T-cell (primary cell): ENCODE measurements at regions not wholly inside any gene's neighbourhood (a gene's known extent, or its start where the extent isn't known, plus 50 kb on each side); places are given as distances from the start of the nearest gene placed in this dataset.
"Not testable (repeated sequence)": the region's sequence is repeated elsewhere in the genome, so short reads cannot be mapped to it uniquely, and the experiment has no call there.

Experiments
- ATAC-seq, 4 experiments: fragments of 200-7000 bp in 3 of 4; fragments of 150-1000 bp in 1 of 4; cut with Tn5 transposase; replicated peaks in 1 of 4; 1 replicate in 3 of 4; 2 replicates in 1 of 4; pipeline ENCODE4 v1.10.0; 2021; ENCODE audit warnings: moderate library complexity in 3 of 4, mild to moderate bottlenecking in 2 of 4, moderate number of reproducible peaks in 1 of 4
- CTCF ChIA-PET, 2 donors: fragments of 300-600 bp; sonication (Branson Sonifier 250); formaldehyde crosslinking; loops; one replicate each; lab custom pipeline; 2022; ENCODE audit warnings: antibody characterized with exemption in 2 of 2; lab: Charles Lee
- POLR2A ChIA-PET, 2 donors: fragments of 300-600 bp; sonication (Branson Sonifier 250); formaldehyde crosslinking; loops; one replicate each; lab custom pipeline; 2022; ENCODE audit warnings: antibody characterized with exemption in 2 of 2; lab: Charles Lee
- DNase-seq, 35 experiments: peaks; one replicate each; pipeline versions ENCODE4 v3.0.0 to v3.0.0-alpha.2; 2013 to 2023
- H3K27ac ChIP-seq: one replicate; pipeline ENCODE4 v1.5.1; 2013; ENCODE audit warnings: low read length
- H3K27me3 ChIP-seq, 2 experiments: replicated peaks in 1 of 2; 1 replicate in 1 of 2; 2 replicates in 1 of 2; pipeline versions ENCODE4 v1.6.1 to v1.7.0; 2013; ENCODE audit warnings: low read length in 1 of 2, mixed read lengths in 1 of 2; ENCODE audit not compliant: control insufficient read depth in 2 of 2, insufficient read depth in 2 of 2; ENCODE audit errors: extremely low read depth in 1 of 2
- H3K36me3 ChIP-seq, 2 donors: 1 replicate in 1 of 2; 2 replicates in 1 of 2; pipeline versions ENCODE4 v1.6.1 to v1.7.0; 2013; ENCODE audit warnings: low read length in 1 of 2; ENCODE audit not compliant: control insufficient read depth in 2 of 2, insufficient read depth in 1 of 2; ENCODE audit errors: extremely low read depth in 1 of 2
- H3K4me1 ChIP-seq, 2 experiments: 1 replicate in 1 of 2; 2 replicates in 1 of 2; pipeline versions ENCODE4 v1.6.1 to v1.7.0; 2013; ENCODE audit warnings: low read length in 2 of 2, mixed read lengths in 1 of 2; ENCODE audit not compliant: insufficient read depth in 2 of 2, control insufficient read depth in 1 of 2; ENCODE audit errors: extremely low read depth in 1 of 2
- H3K4me3 ChIP-seq, 2 donors: 1 replicate in 1 of 2; 2 replicates in 1 of 2; pipeline versions ENCODE4 v1.5.1 to v1.7.0; 2013; ENCODE audit warnings: mild to moderate bottlenecking in 2 of 2, low read length in 1 of 2, moderate library complexity in 1 of 2; ENCODE audit not compliant: control insufficient read depth in 1 of 2; ENCODE audit errors: extremely low read depth in 1 of 2
- H3K9me3 ChIP-seq: 2 replicates; pipeline ENCODE4 v1.7.0; 2013
- H3K27ac Mint-ChIP-seq, 2 donors: one replicate each; pipeline ENCODE4 v1.8.0; 2020 to 2021; ENCODE audit warnings: mild to moderate bottlenecking in 2 of 2, mixed read lengths in 2 of 2
- H3K27me3 Mint-ChIP-seq, 2 donors: one replicate each; pipeline ENCODE4 v1.8.0; 2021 to 2022; ENCODE audit warnings: mixed read lengths in 2 of 2
- H3K36me3 Mint-ChIP-seq: one replicate; pipeline ENCODE4 v1.8.0; 2021; ENCODE audit warnings: mixed read lengths
- H3K4me1 Mint-ChIP-seq, 3 donors: one replicate each; pipeline ENCODE4 v1.8.0; 2020 to 2022; ENCODE audit warnings: mixed read lengths in 3 of 3, mild to moderate bottlenecking in 1 of 3
- H3K4me3 Mint-ChIP-seq, 3 donors: one replicate each; pipeline ENCODE4 v1.8.0; 2020 to 2022; ENCODE audit warnings: mild to moderate bottlenecking in 3 of 3, mixed read lengths in 3 of 3, moderate library complexity in 3 of 3
- H3K9me3 Mint-ChIP-seq, 3 donors: one replicate each; pipeline ENCODE4 v1.8.0; 2020 to 2022; ENCODE audit warnings: mixed read lengths in 3 of 3
- WGBS: methylation state at CpG from one replicate; pipeline ENCODE4 v1.1.5; 2013; ENCODE audit warnings: missing lambda C conversion rate; ENCODE audit not compliant: insufficient coverage; 5-methylcytosine and 5-hydroxymethylcytosine counted together

DNA sequence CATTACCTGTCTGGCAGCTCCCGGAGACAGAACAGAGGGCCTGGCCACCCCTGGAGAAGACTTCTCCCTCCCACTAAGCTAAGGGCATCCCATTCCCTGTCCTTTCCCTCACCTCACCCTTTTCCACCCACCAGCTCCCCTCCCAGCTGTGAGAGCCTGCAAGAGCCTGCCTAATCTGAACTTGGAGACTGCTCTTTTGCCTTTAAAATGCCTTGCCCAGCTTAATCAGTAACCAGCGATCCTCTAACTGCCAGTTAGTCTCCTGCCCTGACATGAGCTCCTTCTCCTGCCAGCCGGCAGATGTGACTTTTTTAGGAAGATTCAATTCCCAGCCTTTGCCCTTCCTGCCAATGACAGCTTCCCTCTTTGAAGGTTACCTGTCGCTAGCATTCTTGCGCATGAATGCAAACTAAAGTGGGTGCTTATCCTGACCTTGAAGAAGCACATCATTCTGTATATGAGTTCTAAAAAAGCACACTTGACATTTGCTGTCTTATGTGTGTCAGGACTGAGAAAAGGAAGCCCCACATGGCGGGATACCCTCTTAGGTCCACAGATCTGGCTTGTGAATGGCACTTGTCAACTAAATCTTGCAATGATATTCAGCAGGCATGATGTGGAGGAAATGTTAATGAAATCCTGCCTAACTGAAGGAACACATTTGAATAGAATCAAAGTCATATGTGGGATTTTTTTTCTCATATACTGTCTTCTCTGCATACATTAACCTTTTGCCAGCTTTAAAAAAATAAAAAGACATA, 411.2 kb upstream of the SLC30A5 start:
- POLR2A ChIA-PET = no interaction called here
- H3K4me1 ChIP-seq = no peaks in the 10 kb centered on the region
- no peak overlapping the region for H3K4me3 ChIP-seq
- CTCF ChIA-PET = no interaction called here
- peaks cover 0 to 4% (median 0%) of the 10 kb centered on the region in 3 donors for H3K4me1 Mint-ChIP-seq
- 87% methylated on average over 4 of the region's 6 CpGs for WGBS
- H3K27ac ChIP-seq = no peak overlapping the region
- no peaks in the 10 kb centered on the region for H3K9me3 Mint-ChIP-seq
- peaks cover 0 to 5% of the 10 kb centered on the region in 2 experiments for H3K27me3 ChIP-seq
- DNase-seq = no peak
- no peaks in the 10 kb centered on the region for H3K36me3 Mint-ChIP-seq
- peaks cover 12 to 19% of the 10 kb centered on the region in 2 donors for H3K27me3 Mint-ChIP-seq
- H3K36me3 ChIP-seq = no peaks in the 10 kb centered on the region
- no peak overlapping the region for H3K4me3 Mint-ChIP-seq
- ATAC-seq = no peak
- no peak overlapping the region for H3K27ac Mint-ChIP-seq
- H3K9me3 ChIP-seq = no peaks in the 10 kb centered on the region

DNA sequence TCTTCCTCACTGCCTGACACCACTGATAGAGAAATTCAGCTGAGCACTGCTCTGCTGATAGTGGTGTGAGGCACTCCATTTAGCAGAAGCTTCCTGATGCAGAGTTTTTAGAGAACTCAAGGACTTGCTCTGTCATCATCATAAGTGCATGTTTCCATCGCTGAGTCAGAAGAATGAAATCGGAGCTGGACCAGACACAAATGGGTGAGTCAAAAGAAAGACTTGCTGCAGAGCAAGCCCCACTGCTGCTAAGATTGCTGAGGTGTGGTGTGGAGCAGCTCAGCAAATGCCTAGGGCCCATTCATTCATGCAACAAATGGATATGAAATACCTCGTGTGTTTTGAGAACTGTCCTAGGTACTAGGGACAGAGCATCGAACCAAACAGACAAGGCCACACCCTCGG, 410.2 kb upstream of the SLC30A5 start:
- no peaks in the 10 kb centered on the region for H3K9me3 Mint-ChIP-seq
- ChIA-PET POLR2A (no interaction called here), CTCF (no interaction called here)
- Histone ChIP-seq H3K27me3 (peaks cover 0 to 5% of the 10 kb centered on the region in 2 experiments), H3K27ac (no peak overlapping the region), H3K4me1 (no peaks in the 10 kb centered on the region), H3K36me3 (no peaks in the 10 kb centered on the region), H3K9me3 (no peaks in the 10 kb centered on the region), H3K4me3 (no peak overlapping the region)
- ATAC-seq (no peak), DNase-seq (no peak)
- H3K27ac Mint-ChIP-seq = no peak overlapping the region
- H3K27me3 Mint-ChIP-seq = peaks cover 14 to 19% of the 10 kb centered on the region in 2 donors
- H3K36me3 Mint-ChIP-seq = no peaks in the 10 kb centered on the region
- peaks cover 0 to 4% (median 0%) of the 10 kb centered on the region in 3 donors for H3K4me1 Mint-ChIP-seq
- WGBS = 72% methylated on average over 2 of the region's 5 CpGs
- no peak overlapping the region for H3K4me3 Mint-ChIP-seq

GRCh38 chr5:68685863-68686262, 408.0 kb upstream of the SLC30A5 start:
- no peak overlapping the region for H3K4me3 Mint-ChIP-seq
- ChIA-PET CTCF (no interaction called here), POLR2A (no interaction called here)
- H3K36me3 ChIP-seq = no peaks in the 10 kb centered on the region
- no peak overlapping the region for H3K4me3 ChIP-seq
- H3K4me1 Mint-ChIP-seq = no peaks in the 10 kb centered on the region
- peaks cover 0 to 5% (median 4%) of the 10 kb centered on the region in 3 donors for H3K9me3 Mint-ChIP-seq
- DNase-seq = no peak
- H3K27ac Mint-ChIP-seq = no peak overlapping the region
- H3K4me1 ChIP-seq = no peaks in the 10 kb centered on the region
- no peaks in the 10 kb centered on the region for H3K36me3 Mint-ChIP-seq
- no peak for ATAC-seq
- peaks cover 14% of the 10 kb centered on the region in 2 donors for H3K27me3 Mint-ChIP-seq
- H3K27me3 ChIP-seq = peaks cover 0 to 5% of the 10 kb centered on the region in 2 experiments
- H3K9me3 ChIP-seq = no peaks in the 10 kb centered on the region
- H3K27ac ChIP-seq = no peak overlapping the region
- WGBS = no CpG with 5 or more reads among the region's 1 CpG

GRCh38 chr5:68688547-68688946, 405.3 kb upstream of the SLC30A5 start:
- ChIA-PET POLR2A (no interaction called here), CTCF (no interaction called here)
- Histone ChIP-seq H3K9me3 (no peaks in the 10 kb centered on the region), H3K4me1 (no peaks in the 10 kb centered on the region), H3K4me3 (no peak overlapping the region), H3K27ac (no peak overlapping the region), H3K27me3 (peaks cover 0 to 2% of the 10 kb centered on the region in 2 experiments), H3K36me3 (no peaks in the 10 kb centered on the region)
- Mint-ChIP-seq H3K27me3 (peaks cover 6 to 8% of the 10 kb centered on the region in 2 donors), H3K4me3 (no peak overlapping the region), H3K36me3 (no peaks in the 10 kb centered on the region), H3K27ac (no peak overlapping the region), H3K9me3 (peaks cover 5 to 14% (median 9%) of the 10 kb centered on the region in 3 donors), H3K4me1 (no peaks in the 10 kb centered on the region)
- WGBS = no CpG with 5 or more reads among the region's 1 CpG
- ATAC-seq = no peak
- DNase-seq = no peak

DNA sequence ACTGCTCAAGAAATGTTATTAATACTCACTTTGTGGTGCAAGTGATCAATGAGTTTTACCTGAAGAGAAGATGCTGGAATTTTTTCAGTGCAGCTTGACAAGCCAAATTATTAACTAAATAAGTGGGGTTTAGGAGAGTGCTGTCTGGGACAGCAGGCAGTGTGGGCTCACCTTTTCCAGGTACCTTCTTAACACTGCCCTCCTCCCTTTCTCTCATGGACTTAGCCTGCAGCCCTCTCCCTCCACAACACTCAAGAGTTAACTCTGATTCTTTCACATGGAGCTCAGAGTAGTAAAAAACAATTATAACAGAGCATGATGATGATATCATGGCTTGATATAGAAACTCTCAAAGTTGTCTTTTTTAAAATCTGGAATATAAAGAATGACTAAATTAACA, 404.8 kb upstream of the SLC30A5 start:
- ATAC-seq = no peak
- H3K4me3 Mint-ChIP-seq = no peak overlapping the region
- H3K9me3 ChIP-seq = no peaks in the 10 kb centered on the region
- no peak overlapping the region for H3K27ac Mint-ChIP-seq
- no peak overlapping the region for H3K27ac ChIP-seq
- H3K4me1 ChIP-seq = no peaks in the 10 kb centered on the region
- H3K27me3 Mint-ChIP-seq = peaks cover 7 to 8% of the 10 kb centered on the region in 2 donors
- ChIA-PET CTCF (no interaction called here), POLR2A (no interaction called here)
- H3K27me3 ChIP-seq = peaks cover 0 to 2% of the 10 kb centered on the region in 2 experiments
- H3K4me3 ChIP-seq = no peak overlapping the region
- no peaks in the 10 kb centered on the region for H3K4me1 Mint-ChIP-seq
- peaks cover 7 to 14% (median 9%) of the 10 kb centered on the region in 3 donors for H3K9me3 Mint-ChIP-seq
- no peaks in the 10 kb centered on the region for H3K36me3 ChIP-seq
- DNase-seq = no peak
- H3K36me3 Mint-ChIP-seq = no peaks in the 10 kb centered on the region

DNA sequence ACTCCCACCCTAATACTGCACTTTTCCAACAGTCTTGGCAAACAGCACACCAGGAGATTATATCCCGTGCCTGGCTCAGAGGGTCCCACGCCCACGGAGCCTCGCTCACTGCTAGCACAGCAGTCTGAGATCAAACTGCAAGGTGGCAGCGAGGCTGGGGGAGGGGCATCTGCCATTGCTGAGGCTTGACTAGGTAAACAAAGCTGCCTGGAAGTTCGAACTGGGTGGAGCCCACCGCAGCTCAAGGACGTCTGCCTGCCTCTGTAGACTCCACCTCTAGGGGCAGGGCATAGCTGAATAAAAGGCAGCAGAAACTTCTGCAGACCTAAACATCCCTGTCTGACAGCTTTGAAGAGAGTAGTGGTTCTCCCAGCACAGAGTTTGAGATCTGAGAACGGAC, 401.9 kb upstream of the SLC30A5 start:
- H3K36me3 ChIP-seq, H3K4me1 Mint-ChIP-seq, POLR2A ChIA-PET, H3K27ac ChIP-seq, ATAC-seq, H3K9me3 ChIP-seq, H3K4me3 ChIP-seq, H3K4me3 Mint-ChIP-seq, H3K36me3 Mint-ChIP-seq, H3K27me3 ChIP-seq, H3K27me3 Mint-ChIP-seq, H3K4me1 ChIP-seq, H3K27ac Mint-ChIP-seq, CTCF ChIA-PET, DNase-seq: not testable (repeated sequence)
- peaks cover 9 to 14% (median 9%) of the 10 kb centered on the region in 3 donors for H3K9me3 Mint-ChIP-seq
- WGBS = 84% methylated on average over 5 of the region's 9 CpGs
